ENCODE measurements at regions not wholly inside any gene's neighbourhood (a gene's known extent, or its start where the extent isn't known, plus 50 kb on each side); places are given as distances from the start of the nearest gene placed in this dataset.

DNA sequence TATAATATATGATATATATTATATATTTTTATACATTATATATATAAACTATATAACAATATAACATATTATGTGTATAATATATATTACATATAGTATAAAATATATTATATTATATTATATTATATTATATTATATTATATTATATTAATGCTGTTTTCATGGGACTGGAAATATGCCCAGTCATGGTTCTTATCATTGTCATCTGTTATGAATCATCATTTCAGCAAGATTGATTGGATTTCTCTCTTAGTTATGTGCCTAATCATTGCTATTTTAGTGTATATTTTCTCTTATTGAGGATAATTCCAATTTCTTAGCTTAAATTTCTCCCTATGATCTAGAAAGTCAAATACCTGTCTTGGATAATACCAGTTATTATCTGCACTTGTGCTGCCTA lies 617.8 kb downstream of the TRIB2 start:
- TF ChIP-seq POLR2A (IDR thresholded peaks at IDR 0.05) (no peak), POLR2AphosphoS5 (IDR thresholded peaks at IDR 0.05; ENCODE audit: insufficient read depth in 1 of 2, low read depth in 1 of 2) (no peak)
- TF ChIP-seq, protein P1, sequence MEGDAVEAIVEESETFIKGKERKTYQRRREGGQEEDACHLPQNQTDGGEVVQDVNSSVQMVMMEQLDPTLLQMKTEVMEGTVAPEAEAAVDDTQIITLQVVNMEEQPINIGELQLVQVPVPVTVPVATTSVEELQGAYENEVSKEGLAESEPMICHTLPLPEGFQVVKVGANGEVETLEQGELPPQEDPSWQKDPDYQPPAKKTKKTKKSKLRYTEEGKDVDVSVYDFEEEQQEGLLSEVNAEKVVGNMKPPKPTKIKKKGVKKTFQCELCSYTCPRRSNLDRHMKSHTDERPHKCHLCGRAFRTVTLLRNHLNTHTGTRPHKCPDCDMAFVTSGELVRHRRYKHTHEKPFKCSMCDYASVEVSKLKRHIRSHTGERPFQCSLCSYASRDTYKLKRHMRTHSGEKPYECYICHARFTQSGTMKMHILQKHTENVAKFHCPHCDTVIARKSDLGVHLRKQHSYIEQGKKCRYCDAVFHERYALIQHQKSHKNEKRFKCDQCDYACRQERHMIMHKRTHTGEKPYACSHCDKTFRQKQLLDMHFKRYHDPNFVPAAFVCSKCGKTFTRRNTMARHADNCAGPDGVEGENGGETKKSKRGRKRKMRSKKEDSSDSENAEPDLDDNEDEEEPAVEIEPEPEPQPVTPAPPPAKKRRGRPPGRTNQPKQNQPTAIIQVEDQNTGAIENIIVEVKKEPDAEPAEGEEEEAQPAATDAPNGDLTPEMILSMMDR (IDR thresholded peaks at IDR 0.05): no peak

All from vagina (tissue), 2 donors.